Muscle layer of colon (tissue), 2 donors: ENCODE measurements at regions not wholly inside any gene's neighbourhood (a gene's known extent, or its start where the extent isn't known, plus 50 kb on each side); places are given as distances from the start of the nearest gene placed in this dataset.

Source experiments
- H3K27ac ChIP-seq: one replicate; pipeline ENCODE4 v1.7.0; 2013; ENCODE audit warnings: low read depth, mild to moderate bottlenecking, low read length, moderate library complexity
- H3K27me3 ChIP-seq, 2 donors: one replicate each; pipeline ENCODE4 v1.7.0; 2013; ENCODE audit warnings: low read length in 2 of 2, mild to moderate bottlenecking in 2 of 2; ENCODE audit not compliant: insufficient read depth in 2 of 2, control insufficient read depth in 1 of 2
- H3K36me3 ChIP-seq: one replicate; pipeline ENCODE4 v1.7.0; 2013; ENCODE audit warnings: mild to moderate bottlenecking, low read length; ENCODE audit not compliant: insufficient read depth
- H3K4me1 ChIP-seq: one replicate; pipeline ENCODE4 v1.7.0; 2013; ENCODE audit warnings: mild to moderate bottlenecking, low read length; ENCODE audit not compliant: insufficient read depth
- H3K4me3 ChIP-seq, 2 donors: one replicate each; pipeline ENCODE4 v1.7.0; 2013; ENCODE audit warnings: low read length in 2 of 2, low read depth in 1 of 2, mild to moderate bottlenecking in 1 of 2, moderate library complexity in 1 of 2
- H3K9ac ChIP-seq: one replicate; pipeline ENCODE4 v1.7.0; 2013; ENCODE audit warnings: low read length
- H3K9me3 ChIP-seq: one replicate; pipeline ENCODE4 v1.7.0; 2013; ENCODE audit warnings: mild to moderate bottlenecking, low read length
- donor health status: abdominal sarcoma.
- donor health status: Adenocarcinoma of cecum.

DNA sequence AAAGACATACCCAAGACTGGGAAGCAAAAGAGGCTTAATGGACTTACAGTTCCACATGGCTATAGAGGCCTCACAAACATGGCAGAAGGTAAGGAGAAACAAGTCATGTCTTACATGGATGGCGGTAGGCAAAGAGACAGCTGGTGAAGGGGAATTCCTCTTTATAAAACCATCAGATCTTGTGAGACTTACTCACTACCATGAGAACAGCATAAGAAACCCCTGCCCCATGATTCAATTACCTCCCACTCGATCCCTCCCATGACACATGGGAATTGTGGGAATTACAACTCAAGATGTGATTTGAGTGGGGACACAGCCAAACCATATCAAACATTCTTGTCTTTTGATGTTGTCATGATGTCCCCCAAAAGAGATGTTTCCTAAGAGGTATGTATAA is 103.3 kb downstream of the DUSP10 start:
- no peaks in the 10 kb centered on the region for H3K9me3 ChIP-seq
- H3K4me3 ChIP-seq = no peak overlapping the region
- peaks cover 5% of the 10 kb centered on the region for H3K4me1 ChIP-seq
- no peaks in the 10 kb centered on the region for H3K27me3 ChIP-seq
- no peaks in the 10 kb centered on the region for H3K36me3 ChIP-seq
- no peak overlapping the region for H3K9ac ChIP-seq
- no peak overlapping the region for H3K27ac ChIP-seq

DNA sequence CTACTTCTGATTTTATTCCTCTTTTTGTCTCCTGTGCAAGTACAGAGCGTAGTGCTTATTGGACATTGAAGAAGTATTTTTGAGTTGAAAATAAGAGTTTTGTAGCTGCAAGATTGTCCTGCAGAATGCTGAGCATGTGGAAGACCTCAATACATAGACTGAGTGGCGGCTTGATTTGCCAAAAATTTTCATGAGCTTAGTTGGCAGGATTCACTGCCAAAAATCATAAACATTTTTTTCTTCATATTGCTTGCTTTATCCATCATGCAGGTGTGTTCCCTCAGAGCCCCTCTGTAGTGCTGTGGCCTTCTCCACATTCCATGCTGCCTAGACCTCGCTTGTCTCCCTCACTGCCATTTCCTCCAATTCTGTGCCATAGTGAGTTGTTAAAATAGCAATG is 100.1 kb downstream of the DUSP10 start:
- no peak overlapping the region for H3K4me3 ChIP-seq
- H3K9me3 ChIP-seq = no peaks in the 10 kb centered on the region
- no peak overlapping the region for H3K9ac ChIP-seq
- H3K4me1 ChIP-seq = peaks cover 5% of the 10 kb centered on the region
- no peaks in the 10 kb centered on the region for H3K27me3 ChIP-seq
- no peaks in the 10 kb centered on the region for H3K36me3 ChIP-seq
- no peak overlapping the region for H3K27ac ChIP-seq

DNA sequence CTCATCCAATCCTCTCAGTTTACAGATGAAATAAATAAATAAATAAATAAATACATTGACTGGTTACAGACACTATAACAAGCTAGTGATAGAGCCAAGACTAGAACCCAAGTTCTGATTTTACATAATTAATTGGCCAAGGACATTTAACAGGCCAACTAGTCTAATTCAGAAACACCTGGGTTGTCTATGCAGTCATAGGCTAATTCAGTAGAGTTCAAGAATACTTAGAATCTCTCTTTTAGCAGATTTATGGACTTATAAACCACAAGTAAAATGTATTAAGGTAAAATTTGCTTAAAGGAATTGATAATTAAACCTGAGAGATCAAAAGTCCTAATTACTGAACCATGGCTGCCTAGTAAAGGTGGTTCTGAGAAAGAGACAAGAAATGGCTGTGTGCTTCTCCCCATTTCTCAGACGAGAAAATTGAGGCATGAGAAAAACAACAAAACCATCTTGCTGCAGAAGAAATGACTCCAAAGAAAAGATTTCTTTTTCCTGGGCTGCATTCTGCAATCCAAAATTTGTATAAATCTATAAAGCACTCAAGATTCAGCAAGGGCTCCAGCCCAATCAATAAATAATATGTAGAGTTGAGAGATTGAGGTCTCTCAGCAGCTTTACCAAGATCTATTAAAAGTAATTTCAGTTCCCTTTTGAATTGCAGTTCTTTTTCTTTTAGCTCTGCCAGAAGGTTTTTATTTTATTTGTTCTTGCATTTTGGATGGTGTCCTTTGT is 98.3 kb downstream of the DUSP10 start:
- Histone ChIP-seq H3K27ac (no peak overlapping the region), H3K36me3 (no peaks in the 10 kb centered on the region), H3K4me3 (no peak overlapping the region), H3K9me3 (no peaks in the 10 kb centered on the region), H3K9ac (no peak overlapping the region), H3K27me3 (no peaks in the 10 kb centered on the region), H3K4me1 (no peaks in the 10 kb centered on the region)

DNA sequence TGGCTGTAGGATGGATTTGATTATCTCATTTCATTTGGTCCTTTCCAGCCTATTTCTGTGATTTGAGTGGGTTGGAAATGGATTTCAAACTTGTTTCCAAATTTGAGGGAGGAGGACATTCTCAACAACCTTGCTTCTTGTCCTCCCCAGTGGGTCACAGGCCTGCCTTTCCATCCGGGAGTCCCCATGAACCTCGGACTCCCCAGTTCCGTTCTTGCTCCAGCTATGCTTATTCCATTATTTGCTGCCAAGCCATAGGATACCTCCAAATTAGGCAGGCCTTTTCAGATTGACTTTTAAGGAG is 97.8 kb downstream of the DUSP10 start:
- H3K9me3 ChIP-seq = no peaks in the 10 kb centered on the region
- no peaks in the 10 kb centered on the region for H3K36me3 ChIP-seq
- H3K27me3 ChIP-seq = no peaks in the 10 kb centered on the region
- no peaks in the 10 kb centered on the region for H3K4me1 ChIP-seq
- no peak overlapping the region for H3K27ac ChIP-seq
- no peak overlapping the region for H3K4me3 ChIP-seq
- no peak overlapping the region for H3K9ac ChIP-seq

DNA sequence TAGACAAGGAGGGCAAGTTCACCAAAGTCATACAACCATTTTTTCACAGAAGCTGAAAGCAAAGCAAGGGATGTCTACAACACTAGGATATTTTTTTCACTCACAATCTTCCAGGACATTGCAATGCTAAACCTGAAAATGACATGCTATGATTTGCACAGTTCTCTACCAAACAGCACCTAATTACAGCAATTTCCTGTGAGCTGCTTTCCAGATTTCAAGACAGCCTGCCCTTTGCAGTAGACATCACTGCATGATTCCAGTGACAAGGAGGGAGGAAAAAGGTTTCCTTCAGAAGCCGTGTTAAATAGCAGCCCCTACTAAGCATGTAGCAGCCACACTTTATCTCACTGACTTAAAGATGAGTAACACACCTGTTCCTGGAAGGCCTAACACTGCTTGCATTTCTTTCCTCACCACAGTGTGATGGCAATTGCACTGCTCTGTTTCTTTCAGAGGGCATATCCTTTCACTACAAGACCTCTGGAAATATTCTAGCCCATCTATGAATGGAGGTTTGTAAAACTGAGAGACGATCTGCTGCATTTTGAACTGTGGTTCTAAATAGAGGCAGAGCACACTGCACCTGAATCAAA is 97.1 kb downstream of the DUSP10 start:
- Histone ChIP-seq H3K27me3 (no peaks in the 10 kb centered on the region), H3K27ac (no peak overlapping the region), H3K36me3 (no peaks in the 10 kb centered on the region), H3K9ac (no peak overlapping the region), H3K4me1 (no peaks in the 10 kb centered on the region), H3K9me3 (no peaks in the 10 kb centered on the region), H3K4me3 (no peak overlapping the region)

DNA sequence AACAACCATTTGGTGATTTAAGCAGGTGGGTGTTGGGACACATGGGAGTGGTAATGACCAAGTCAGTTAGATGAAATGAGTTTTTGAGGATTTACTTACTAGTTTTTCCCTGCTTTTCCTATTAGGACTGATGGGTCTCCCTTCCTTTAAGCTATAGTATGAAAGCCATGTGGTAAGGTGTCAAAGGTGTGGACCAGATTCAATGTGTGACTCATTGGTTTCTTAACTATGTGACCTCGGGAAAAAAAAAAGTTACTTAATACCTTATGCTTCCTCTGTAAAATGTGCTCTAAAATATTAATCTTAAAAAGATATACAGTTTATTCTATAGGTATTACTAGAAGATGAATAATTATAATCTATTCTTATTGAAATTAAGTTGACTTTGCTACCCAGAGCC is 93.7 kb downstream of the DUSP10 start:
- no peaks in the 10 kb centered on the region for H3K4me1 ChIP-seq
- H3K36me3 ChIP-seq = no peaks in the 10 kb centered on the region
- no peaks in the 10 kb centered on the region for H3K27me3 ChIP-seq
- H3K27ac ChIP-seq = no peak overlapping the region
- no peak overlapping the region for H3K9ac ChIP-seq
- H3K4me3 ChIP-seq = no peak overlapping the region
- no peaks in the 10 kb centered on the region for H3K9me3 ChIP-seq
